Upper lobe of left lung (tissue), 6 donors: ENCODE measurements at regions not wholly inside any gene's neighbourhood (a gene's known extent, or its start where the extent isn't known, plus 50 kb on each side); places are given as distances from the start of the nearest gene placed in this dataset.

Experiments
- ATAC-seq, 2 donors: fragments of 200-7000 bp; cut with Tn5 transposase; one replicate each; pipeline ENCODE4 v1.9.1; 2022; ENCODE audit warnings: mild to moderate bottlenecking in 2 of 2, moderate library complexity in 2 of 2; ENCODE audit not compliant: low FRiP score in 2 of 2
- DNase-seq, 2 donors: peaks; one replicate each; pipeline ENCODE4 v3.0.0-alpha.2; 2019 to 2020
- H3K27ac ChIP-seq, 4 donors: fragments of 200-600 bp; sonication (generic); one replicate each; pipeline ENCODE4 v1.5.1; 2016 to 2019
- H3K27me3 ChIP-seq, 4 donors: fragments of 200-600 bp; sonication (generic); one replicate each; pipeline ENCODE4 v1.5.1; 2017 to 2019
- H3K36me3 ChIP-seq, 4 donors: fragments of 200-600 bp; sonication (generic); one replicate each; pipeline ENCODE4 v1.5.1; 2016 to 2019
- H3K4me1 ChIP-seq, 4 donors: fragments of 200-600 bp; sonication (generic); one replicate each; pipeline ENCODE4 v1.5.1; 2018 to 2019
- H3K4me3 ChIP-seq, 4 donors: fragments of 200-600 bp; sonication (generic); one replicate each; pipeline ENCODE4 v1.5.1; 2017 to 2019; ENCODE audit warnings: mild to moderate bottlenecking in 2 of 4, moderate library complexity in 1 of 4
- H3K9me3 ChIP-seq, 4 donors: fragments of 200-600 bp; sonication (generic); one replicate each; pipeline ENCODE4 v1.5.1; 2018 to 2019
- EP300 ChIP-seq, 4 donors: sonication (generic); formaldehyde crosslinking; IDR thresholded peaks; one replicate each; pipeline ENCODE4 v1.5.1; 2017; ENCODE audit warnings: antibody characterized with exemption in 4 of 4, control low read depth in 2 of 4
- POLR2A ChIP-seq, 4 donors: fragments of 450-650 bp; IDR thresholded peaks; one replicate each; pipeline ENCODE4 v1.5.1; 2016 to 2017; ENCODE audit warnings: antibody characterized with exemption in 4 of 4, mild to moderate bottlenecking in 2 of 4
- POLR2AphosphoS5 ChIP-seq, 2 donors: sonication (generic); formaldehyde crosslinking; IDR thresholded peaks; one replicate each; pipeline ENCODE4 v1.5.1; 2017; ENCODE audit warnings: antibody characterized with exemption in 2 of 2
- small RNA-seq, 4 donors: library from RNA; depleted of rRNA; stranded (forward); fragments of <200 nt; gene quantifications; one replicate each; pipeline ENCODE3, GENCODE V24; 2016
- TF ChIP-seq, protein P1 (sequence below), 6 experiments: fragments of 450-650 bp in 4 of 6; fragments of 200-600 bp in 2 of 6; sonication (generic) in 2 of 6; IDR thresholded peaks; one replicate each; pipeline ENCODE4 v1.5.1; 2016 to 2019; ENCODE audit warnings: antibody characterized with exemption in 6 of 6
- donor health status: DM: no; HTN: no; CAD: no; lungs with moderate emphysema.
- donor health status: DM: no; HTN: yes; CAD: no; lungs with severe emphysema.

GRCh38 chr6:47427680-47428079, 49.9 kb upstream of the CD2AP start:
- Histone ChIP-seq H3K4me1 (no peaks in the 10 kb centered on the region), H3K9me3 (peaks cover 0 to 10% (median 3%) of the 10 kb centered on the region in 4 donors), H3K36me3 (no peaks in the 10 kb centered on the region), H3K4me3 (no peak overlapping the region), H3K27me3 (no peaks in the 10 kb centered on the region), H3K27ac (no peak overlapping the region)
- TF ChIP-seq, protein P1, sequence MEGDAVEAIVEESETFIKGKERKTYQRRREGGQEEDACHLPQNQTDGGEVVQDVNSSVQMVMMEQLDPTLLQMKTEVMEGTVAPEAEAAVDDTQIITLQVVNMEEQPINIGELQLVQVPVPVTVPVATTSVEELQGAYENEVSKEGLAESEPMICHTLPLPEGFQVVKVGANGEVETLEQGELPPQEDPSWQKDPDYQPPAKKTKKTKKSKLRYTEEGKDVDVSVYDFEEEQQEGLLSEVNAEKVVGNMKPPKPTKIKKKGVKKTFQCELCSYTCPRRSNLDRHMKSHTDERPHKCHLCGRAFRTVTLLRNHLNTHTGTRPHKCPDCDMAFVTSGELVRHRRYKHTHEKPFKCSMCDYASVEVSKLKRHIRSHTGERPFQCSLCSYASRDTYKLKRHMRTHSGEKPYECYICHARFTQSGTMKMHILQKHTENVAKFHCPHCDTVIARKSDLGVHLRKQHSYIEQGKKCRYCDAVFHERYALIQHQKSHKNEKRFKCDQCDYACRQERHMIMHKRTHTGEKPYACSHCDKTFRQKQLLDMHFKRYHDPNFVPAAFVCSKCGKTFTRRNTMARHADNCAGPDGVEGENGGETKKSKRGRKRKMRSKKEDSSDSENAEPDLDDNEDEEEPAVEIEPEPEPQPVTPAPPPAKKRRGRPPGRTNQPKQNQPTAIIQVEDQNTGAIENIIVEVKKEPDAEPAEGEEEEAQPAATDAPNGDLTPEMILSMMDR (IDR thresholded peaks at IDR 0.05) = no peak
- TF ChIP-seq POLR2A (IDR thresholded peaks at IDR 0.05) (no peak), POLR2AphosphoS5 (IDR thresholded peaks at IDR 0.05) (no peak), EP300 (IDR thresholded peaks at IDR 0.05) (no peak)
- ATAC-seq (no peak), DNase-seq (no peak)

Small RNA genes in the stretch of these regions (small RNA-seq; reads per million reads assigned to genes)
- 0 reads per million in 4 donors for gene B3GNTL1P2
